Inflammatory macrophage (primary cell): ENCODE measurements at regions not wholly inside any gene's neighbourhood (a gene's known extent, or its start where the extent isn't known, plus 50 kb on each side); places are given as distances from the start of the nearest gene placed in this dataset.

Experiments
- DNase-seq, 2 donors: peaks; one replicate each; pipeline ENCODE4 v3.0.0-alpha.2; 2020 to 2022

- DNase-seq = no peak
Measured at GRCh38 chr22:27186643-27187042, 529.3 kb downstream of the MIAT start.

DNA sequence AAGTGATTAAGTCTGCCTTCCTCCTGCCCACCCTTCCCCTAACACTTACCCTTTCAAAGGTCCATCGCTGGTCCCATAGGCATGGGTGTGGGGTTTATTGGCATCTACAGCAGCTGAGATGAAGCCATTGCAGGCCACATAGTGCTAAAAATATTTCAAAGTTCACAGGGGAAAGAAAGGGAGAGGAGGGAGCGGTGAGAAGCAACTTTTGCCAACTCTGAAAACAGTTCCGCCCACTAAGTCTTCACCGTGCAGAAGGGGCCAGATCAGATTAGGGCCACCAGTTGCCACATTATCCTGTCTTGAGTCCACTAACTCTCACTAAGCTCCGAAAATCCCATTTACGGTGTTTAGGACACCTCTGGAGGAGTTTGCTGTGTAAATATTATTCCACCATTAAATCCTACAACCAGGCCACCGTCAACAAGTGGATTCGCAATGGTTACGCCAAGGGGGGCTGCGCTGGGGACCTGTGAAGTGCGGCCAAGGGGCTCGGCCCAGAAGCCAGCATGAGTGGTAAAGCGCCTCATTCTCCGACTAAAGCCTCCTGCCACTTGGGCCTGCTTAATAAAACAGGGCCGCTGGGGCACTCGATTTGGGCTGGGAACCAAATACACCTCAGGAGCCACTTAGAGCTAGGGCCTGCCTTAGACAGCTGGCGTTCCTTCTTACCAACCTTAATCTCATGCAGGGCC lies 534.9 kb downstream of the MIAT start:
- no peak for DNase-seq

DNA sequence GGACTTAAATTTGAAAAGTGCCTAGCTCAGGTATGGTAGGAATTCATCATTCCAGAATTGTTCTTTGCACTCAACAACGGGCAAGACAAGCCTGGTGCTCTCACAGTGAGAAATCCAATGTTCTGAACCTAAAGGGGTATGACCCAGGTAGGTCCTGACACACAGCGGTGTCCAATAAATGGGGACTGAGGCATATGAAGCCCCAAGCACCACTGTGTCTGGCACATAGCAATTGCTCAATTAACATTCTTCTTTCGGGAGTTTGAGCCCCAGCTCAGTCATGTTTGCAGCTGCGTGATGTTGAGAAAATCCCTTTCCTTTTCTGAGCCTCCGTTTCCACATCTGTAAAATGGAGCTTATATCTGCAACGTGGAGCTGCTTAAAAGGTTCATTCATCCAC lies 535.8 kb downstream of the MIAT start:
- no peak for DNase-seq

GRCh38 chr22:27193636-27194035 lies 536.2 kb downstream of the MIAT start:
- DNase-seq = no peak

- no peak for DNase-seq
Measured at GRCh38 chr22:27194096-27194748, 536.8 kb downstream of the MIAT start.

DNA sequence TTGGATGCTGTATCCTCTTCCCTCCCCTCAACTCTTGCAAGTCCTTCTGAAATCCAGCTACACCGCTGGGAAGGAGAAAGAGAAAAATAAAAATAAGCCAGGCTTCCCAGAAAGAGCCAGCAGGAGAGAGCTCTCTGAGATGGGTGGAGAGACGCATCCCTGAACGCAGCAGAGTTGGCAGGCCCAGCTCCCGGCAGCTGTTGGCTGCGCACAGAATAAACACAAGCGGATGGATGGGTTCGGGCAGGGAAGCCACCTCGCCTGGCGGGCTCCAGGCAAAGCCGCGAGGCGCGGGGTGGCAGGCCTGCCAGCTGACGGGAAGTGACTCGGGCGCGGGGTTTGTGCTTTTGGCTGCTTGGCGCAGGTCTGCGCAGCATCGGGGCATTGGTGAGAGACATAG lies 537.7 kb downstream of the MIAT start:
- DNase-seq = no peak

- no peak for DNase-seq
Measured at GRCh38 chr22:27195494-27195893, 538.1 kb downstream of the MIAT start.

GRCh38 chr22:27196606-27197005 lies 539.2 kb downstream of the MIAT start:
- DNase-seq = no peak

DNA sequence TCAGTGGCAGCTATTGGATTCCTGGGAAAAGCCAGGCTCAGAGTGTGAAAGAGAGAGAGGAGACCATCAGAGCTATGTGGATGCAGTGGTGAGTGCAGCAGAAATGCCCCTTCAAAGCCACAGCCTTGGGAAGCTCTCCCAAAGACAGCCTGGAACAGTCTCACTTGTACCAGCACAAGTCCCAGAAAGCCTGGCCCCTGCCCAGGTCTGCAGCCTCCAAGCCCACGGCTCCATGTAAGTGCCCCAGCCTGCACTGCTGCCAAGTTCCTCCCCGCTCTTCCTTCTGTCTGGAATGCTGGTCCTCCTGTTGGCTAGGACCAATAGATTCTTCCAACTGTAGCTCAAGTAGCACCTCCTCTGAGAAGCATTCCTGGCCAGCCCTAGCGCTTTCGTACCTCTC lies 539.7 kb downstream of the MIAT start:
- DNase-seq = no peak

DNA sequence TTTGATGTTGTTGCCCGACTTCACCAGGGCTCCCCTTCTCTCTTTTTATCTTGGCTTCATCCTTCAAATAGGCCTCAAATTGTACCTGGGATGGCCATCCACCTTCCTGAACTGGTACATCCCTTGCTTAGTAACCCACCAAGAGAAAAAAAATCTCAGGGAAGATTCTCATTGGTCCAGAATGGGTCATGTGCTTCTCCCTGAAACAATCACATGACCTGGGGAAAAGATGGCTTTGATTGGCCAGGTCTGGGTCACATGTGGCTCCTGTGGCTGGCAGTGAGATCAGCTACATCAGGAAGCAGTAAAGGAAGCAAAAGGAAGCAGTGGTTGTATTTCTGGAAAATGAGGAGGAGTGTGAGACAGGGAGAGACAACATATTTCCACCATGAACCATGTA lies 540.2 kb downstream of the MIAT start:
- DNase-seq = no peak

DNA sequence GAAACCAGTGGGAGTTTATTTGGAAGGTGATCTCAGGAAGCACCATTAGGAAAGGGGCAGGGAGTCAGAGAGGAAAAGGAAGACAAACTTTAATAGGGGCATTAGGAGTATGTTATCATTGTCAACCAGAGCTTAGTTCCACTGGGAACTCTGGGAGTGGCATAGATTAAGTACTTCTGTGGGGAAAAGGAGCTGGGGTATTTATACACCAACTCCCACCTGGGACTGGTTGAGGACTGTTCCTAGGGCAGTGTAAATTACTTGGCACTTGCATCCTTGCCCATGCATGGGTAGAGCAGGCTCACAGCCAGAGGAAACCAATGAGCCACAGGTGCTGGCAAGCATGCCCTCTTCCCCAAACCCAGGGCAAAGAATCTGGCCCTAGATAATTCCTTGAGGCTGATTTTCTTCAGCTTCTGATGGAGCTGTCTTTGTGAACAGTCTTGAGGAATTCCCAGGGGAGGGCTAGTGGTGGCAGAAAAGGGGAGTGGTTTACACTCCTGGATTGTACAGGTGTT lies 541.2 kb downstream of the MIAT start:
- DNase-seq = no peak

- no peak for DNase-seq
Measured at GRCh38 chr22:27199354-27199753, 542.0 kb downstream of the MIAT start.

GRCh38 chr22:27201276-27201675 lies 543.9 kb downstream of the MIAT start:
- DNase-seq = no peak

GRCh38 chr22:27201741-27202140 lies 544.4 kb downstream of the MIAT start:
- DNase-seq = no peak

DNA sequence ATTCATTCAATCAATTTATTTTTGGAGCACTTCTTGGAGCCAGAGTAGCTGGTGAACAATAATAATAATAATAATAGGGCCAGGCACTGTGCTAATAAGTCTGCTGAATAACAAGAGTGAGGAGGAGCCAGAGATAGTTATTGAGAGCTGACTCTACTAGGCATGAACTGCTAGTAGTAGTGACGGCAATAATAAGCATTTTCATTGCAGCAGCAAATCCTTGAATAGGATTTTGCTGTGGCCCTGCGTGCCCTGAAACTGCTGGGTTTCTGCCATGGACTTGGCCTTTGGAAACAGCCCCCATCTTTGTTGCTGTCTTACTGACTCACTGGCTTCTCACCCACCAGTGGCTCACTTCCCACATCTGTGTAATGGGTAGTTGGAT lies 545.9 kb downstream of the MIAT start:
- no peak for DNase-seq

- no peak for DNase-seq
Measured at GRCh38 chr22:27204280-27204679, 546.9 kb downstream of the MIAT start.

- DNase-seq = no peak
Measured at GRCh38 chr22:27204817-27205216, 547.4 kb downstream of the MIAT start.

- DNase-seq = no peak
Measured at GRCh38 chr22:27205492-27206373, 548.3 kb downstream of the MIAT start.

GRCh38 chr22:27206374-27207133 lies 549.2 kb downstream of the MIAT start:
- no peak for DNase-seq

GRCh38 chr22:27207266-27207665 lies 549.9 kb downstream of the MIAT start:
- DNase-seq = no peak

GRCh38 chr22:27207907-27208306 lies 550.5 kb downstream of the MIAT start:
- no peak for DNase-seq

- no peak for DNase-seq
Measured at GRCh38 chr22:27210111-27210730, 552.8 kb downstream of the MIAT start.
